ENCODE measurements at regions not wholly inside any gene's neighbourhood (a gene's known extent, or its start where the extent isn't known, plus 50 kb on each side); places are given as distances from the start of the nearest gene placed in this dataset.
"Not testable (repeated sequence)": the region's sequence is repeated elsewhere in the genome, so short reads cannot be mapped to it uniquely, and the experiment has no call there.

DNA sequence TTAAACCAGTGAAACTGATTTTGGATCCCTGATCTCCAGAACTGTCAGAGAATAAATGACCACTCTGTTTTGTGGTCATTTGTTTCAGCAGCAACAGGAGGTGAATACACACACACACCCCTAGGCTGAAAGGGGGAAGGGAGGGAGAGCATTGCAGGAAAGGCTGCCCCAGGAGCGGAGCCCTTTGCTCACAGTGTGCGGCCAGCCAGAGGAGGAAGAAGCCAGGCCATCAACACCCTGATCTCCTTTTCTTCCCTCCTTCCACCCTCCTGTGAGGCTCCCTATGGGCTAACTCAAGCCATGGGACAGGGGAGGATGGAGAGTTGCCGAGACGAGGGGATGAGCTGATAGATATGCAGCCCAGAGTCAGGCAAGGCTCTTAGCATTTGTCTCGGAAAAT, 211.9 kb downstream of the TBX5 start:
- no peak for DNase-seq (ENCODE audit: low read depth in 4 of 4, low spot score in 3 of 4)

- DNase-seq (ENCODE audit: low read depth in 4 of 4, low spot score in 3 of 4) = no peak
Observed at GRCh38 chr12:114193474-114193873, 212.5 kb downstream of the TBX5 start.

GRCh38 chr12:114192549-114192948, 213.4 kb downstream of the TBX5 start:
- no peak for DNase-seq (ENCODE audit: low read depth in 4 of 4, low spot score in 3 of 4)

DNA sequence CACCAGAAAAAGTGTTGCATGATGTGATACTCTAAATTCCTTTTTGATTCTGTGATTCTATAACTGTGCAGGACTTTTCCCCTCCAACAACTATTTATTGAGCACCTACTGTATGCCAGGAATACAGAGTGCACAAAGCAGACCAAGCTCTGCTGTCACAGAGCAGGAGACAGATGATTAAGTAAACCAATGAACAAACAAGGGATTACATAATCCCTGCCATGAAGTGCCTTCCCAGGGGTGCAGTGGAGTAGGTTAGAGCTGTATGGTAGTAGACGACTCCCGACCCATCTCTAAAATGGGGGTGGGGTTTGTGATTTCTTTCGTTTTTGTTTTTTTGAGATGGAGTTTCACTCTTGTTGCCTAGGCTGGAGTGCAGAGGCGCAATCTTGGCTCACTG, 213.9 kb downstream of the TBX5 start:
- DNase-seq (ENCODE audit: low read depth in 4 of 4, low spot score in 3 of 4) = no peak

GRCh38 chr12:114191581-114191980, 214.4 kb downstream of the TBX5 start:
- no peak for DNase-seq (ENCODE audit: low read depth in 4 of 4, low spot score in 3 of 4)

GRCh38 chr12:114190971-114191370, 215.0 kb downstream of the TBX5 start:
- no peak for DNase-seq (ENCODE audit: low read depth in 4 of 4, low spot score in 3 of 4)

DNA sequence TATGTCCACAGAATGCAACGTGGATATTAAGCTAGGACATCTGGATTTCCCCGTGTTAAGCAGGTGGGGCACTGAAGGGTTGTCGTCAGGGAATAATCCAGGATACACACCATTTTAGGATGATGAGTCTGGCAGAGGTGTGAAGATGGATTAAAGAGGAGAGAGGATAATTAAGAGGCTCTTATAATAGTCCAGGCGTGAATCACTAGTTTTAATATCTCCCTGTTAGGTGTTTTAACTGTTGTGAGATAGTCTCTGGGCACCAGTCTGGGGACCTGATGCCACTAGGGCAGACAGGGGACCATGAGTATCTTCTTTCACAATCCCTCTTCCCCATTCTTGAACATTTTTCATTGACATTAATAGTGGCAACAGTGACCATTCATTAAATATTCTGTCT, 216.7 kb downstream of the TBX5 start:
- no peak for DNase-seq (ENCODE audit: low read depth in 4 of 4, low spot score in 3 of 4)

GRCh38 chr12:114186241-114187002, 219.5 kb downstream of the TBX5 start:
- DNase-seq (ENCODE audit: low read depth in 4 of 4, low spot score in 3 of 4) = no peak

DNA sequence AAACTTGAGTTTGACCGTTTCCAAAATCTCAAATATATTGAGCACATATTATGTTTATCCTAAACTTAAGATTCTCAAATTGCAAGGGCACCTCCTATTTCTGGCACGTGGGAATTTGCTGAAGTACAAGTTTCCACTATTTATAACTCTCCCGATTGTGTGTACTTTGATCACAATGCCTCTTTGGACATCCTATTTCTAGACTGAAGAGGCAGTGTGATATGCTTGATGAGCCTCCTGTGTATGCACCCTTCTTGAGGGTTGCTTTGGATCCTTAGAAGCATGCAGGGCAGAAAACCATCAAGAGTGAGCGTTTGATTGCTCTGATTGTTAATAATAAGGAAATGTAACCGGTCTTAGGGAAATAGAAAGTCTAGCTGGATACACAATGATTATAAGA, 218.9 kb upstream of the RBM19 start:
- DNase-seq (ENCODE audit: low read depth in 4 of 4, low spot score in 3 of 4) = no peak

DNA sequence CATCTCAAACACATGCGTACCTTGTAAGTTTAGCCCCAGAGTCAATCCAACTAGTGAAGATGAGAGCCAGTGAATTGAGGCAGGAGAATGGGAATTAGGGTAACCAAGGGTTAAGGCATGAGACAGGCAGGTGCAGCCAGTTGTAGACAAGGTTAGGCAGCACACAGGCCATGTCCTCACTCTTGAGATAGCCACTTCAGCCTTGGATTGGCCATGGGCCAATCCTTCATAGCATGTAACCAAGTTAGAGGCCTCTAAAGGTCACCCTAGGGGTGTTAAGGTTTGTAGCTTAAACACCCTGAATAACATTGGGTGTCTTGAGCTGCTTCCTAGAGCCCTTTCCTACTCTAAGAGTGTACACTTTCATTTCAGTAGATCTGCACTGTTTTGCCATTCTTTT, 208.2 kb upstream of the RBM19 start:
- DNase-seq (ENCODE audit: low read depth in 4 of 4, low spot score in 3 of 4) = no peak

- DNase-seq (ENCODE audit: low read depth in 4 of 4, low spot score in 3 of 4) = no peak
Observed at GRCh38 chr12:114172135-114172534, 206.0 kb upstream of the RBM19 start.

DNA sequence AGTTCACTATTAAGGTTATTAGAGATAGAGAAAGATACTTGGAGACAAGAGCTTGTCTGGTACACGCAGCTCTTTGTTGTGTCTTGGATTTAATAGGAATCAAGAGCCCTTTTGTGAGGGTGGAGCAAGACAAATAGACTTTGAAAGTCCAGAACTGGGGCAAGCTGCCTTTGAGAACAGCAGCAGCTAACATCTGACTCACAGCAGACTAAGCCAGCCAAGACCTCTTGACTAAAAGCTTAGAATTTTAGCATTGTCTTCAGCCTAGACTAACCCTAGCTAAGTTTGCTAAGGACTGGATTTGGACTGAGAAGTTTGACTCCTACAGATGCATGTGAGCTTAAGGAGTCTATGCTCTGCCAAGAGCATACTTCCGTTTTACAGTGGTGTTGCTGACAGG, 201.9 kb upstream of the RBM19 start:
- DNase-seq (ENCODE audit: low read depth in 4 of 4, low spot score in 3 of 4) = no peak

DNA sequence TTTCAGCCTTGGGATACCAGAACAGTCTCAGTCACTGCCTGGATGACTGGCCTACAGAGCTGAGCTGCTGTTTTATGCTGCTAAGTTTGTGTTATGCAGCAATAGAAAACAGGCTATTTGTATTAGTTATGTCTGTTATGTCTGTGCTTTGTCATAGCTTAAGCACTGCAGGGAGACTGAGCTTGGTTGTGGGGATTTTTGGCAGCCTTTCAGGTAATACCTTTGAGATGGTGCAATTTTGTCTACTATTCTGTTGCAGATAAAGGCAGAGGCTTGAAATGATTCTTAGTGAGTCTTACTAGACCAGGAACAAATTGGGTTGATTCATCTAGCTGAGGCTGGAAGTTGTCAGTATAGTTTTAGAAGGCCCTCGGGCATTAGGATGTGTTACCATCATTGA, 201.3 kb upstream of the RBM19 start:
- DNase-seq (ENCODE audit: low read depth in 4 of 4, low spot score in 3 of 4) = no peak

DNA sequence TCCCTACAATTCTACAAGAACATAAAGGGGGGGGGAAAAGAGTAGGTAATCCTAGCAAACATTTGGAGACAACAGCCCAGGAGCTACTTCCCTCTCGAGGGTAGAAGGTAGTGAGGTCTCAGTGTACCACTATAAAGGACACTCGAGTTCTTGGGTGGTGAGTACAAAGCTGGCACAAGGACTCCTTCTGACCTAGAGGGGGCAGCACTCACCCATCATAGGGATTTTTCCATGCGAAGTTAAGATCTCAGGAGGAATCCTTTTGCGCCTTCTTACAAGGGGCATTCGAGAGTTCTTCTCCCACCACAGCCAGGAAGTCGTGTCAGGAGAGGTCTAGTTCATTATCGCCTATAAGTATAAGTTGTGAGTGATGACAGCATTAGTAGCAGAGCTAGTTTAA, 200.2 kb upstream of the RBM19 start:
- peak; percentile 12 to 35 (median 14) for DNase-seq (ENCODE audit: low read depth in 4 of 4, low spot score in 3 of 4)

DNA sequence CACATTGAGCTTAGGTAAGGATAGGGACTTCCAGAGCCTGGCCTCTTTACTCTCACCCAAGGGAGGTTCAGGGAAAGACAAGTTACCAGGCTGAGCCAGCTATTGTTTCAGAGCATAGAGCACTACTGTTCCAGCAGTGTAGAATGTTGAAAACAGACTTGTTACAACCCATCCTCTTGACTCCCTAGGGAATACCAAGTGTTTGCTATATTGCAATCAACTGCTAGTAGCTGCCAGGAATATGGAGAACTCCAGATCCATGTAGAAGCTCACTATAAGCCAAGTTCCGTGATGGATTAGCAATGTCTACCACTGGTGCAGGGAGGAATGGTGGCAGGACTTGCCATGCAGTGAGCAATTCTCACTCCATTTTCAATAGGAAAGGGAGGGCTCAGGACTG, 199.8 kb upstream of the RBM19 start:
- no peak for DNase-seq (ENCODE audit: low read depth in 4 of 4, low spot score in 3 of 4)

DNA sequence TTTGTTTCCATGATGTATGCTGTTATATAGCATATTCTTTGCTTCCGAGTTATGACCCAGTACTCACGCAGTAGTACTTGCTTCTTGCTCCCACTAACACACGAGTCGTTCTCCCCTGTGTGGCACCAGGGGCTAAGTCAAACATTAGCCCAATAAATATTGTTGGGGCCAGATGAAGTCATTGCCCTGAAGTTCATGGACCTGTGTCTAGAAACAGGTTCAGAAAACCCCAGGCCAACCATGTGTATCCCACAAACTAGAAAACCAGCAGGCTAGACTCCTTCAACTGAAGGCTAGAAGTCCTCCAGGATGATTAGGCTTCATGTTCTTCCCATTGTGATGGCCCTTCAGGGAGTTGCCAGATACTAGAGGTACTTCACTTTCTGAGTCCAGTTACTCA, 198.2 kb upstream of the RBM19 start:
- DNase-seq (ENCODE audit: low read depth in 4 of 4, low spot score in 3 of 4) = no peak

DNA sequence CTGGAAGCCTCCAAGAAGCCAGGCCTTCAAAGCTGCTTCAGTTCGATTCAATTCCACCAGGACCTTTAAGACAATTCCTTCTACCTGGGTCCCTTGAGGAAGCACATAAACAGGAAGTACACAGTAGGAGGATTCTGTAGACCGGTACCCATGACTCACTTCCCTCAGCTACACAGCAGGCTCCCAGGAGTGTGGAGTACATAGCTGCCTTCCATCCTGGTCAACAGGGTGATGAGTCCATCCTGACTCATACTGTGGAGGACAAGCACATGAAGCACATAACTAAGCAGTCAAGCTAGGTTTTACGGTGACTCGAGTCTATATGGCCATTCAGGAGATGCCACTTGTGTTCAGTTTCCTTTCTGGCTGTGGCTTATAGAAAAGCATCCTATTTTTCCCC, 197.6 kb upstream of the RBM19 start:
- no peak for DNase-seq (ENCODE audit: low read depth in 4 of 4, low spot score in 3 of 4)

DNA sequence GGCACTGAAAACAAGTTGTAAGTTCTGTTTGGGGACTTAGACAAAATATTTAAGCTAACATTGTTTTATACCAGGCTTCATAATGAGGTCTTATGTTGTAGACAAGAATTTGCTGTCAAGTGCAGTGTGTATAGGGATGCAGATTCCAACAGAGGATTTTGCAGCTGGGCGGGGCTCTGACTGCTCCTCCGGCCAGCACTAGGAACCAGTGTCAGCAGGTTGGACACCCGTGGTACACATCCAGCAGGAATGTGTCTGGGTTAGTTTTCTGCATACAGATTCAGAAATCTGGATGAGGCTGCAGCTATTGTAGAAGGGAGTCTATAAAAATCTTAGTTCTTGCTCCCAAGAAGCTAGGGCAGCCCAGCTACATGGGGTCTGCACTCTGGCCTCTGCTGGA, 194.3 kb upstream of the RBM19 start:
- no peak for DNase-seq (ENCODE audit: low read depth in 4 of 4, low spot score in 3 of 4)

- DNase-seq (ENCODE audit: low read depth in 4 of 4, low spot score in 3 of 4) = no peak
Observed at GRCh38 chr12:114152890-114153289, 186.8 kb upstream of the RBM19 start.

GRCh38 chr12:114152066-114152465, 185.9 kb upstream of the RBM19 start:
- no peak for DNase-seq (ENCODE audit: low read depth in 4 of 4, low spot score in 3 of 4)

DNA sequence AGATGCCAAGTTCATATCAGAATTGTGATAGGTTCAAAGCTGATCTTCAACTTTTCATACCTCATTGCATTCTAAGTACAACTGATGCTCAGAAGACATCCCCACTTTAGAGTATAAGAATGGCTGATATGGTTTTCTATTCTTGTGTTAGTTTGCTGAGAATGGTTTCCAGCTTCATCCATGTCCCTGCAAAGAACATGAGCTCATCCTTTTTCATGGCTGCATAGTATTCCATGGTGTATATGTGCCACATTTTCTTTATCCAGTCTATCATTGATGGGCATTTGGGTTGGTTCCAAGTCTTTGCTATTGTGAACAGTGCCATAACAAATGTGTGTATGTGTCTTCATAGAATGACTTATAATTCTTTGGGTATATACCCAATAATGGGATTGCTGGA, 184.5 kb upstream of the RBM19 start:
- not testable (repeated sequence) for DNase-seq (ENCODE audit: low read depth in 4 of 4, low spot score in 3 of 4)

DNA sequence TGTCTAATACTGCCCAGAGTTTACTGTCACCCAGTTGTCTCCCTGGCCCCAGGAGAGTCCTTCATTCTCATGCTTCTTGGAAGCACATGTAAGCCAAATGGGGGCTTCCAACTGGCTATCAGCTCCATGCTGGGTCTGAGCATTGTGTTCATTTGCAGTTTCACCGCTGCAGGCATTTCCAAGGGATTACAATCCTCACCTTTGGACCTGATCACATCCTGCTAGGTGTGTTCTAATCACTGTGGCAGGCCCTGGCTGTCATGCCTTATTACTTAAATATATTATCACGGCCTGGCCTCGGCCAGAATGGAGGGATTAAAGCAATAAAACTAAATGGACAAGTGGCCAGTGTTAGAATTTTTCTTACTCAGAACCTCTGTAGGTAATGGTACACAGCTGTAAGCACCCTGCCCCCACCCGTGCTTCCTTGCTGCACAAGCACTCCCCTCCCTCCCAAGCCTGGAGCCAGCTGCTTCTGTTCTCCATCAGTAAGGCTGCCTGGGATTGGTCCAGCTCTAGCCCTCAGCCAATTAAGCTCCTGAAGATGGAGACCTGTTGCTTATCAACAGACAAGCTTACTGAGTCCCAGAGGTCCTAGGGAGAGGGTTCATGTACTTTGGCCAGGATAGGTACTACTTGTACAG, 175.9 kb upstream of the RBM19 start:
- no peak for DNase-seq (ENCODE audit: low read depth in 4 of 4, low spot score in 3 of 4)

DNA sequence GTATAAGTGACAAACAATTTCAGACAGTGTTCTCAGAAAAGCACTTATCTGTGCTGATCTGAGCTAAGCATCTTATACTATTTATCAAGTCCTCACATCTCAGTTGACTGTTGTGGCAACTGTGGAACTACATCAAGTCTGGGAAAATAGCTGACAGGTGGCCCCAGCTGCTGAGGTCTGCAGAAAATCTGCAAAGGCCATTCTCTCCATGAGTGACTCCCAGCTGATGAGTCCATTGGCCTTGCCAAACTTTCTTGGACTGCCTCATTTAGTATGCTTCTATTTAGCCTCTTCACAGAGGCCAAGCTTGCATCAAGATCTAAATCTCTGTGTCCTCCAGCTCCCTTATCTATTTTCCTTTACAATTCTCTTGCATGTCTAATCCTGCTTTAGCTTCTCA, 174.5 kb upstream of the RBM19 start:
- DNase-seq (ENCODE audit: low read depth in 4 of 4, low spot score in 3 of 4) = peak in 1 of 4 donors; percentile 6

Measured in right renal pelvis (tissue), 4 donors.